ENCODE measurements at regions not wholly inside any gene's neighbourhood (a gene's known extent, or its start where the extent isn't known, plus 50 kb on each side); places are given as distances from the start of the nearest gene placed in this dataset.

- Histone ChIP-seq H3K4me3 (no peak overlapping the region), H3K36me3 (no peaks in the 10 kb centered on the region), H3K27me3 (no peaks in the 10 kb centered on the region), H3K27ac (no peak overlapping the region), H3K9me3 (no peaks in the 10 kb centered on the region), H3K4me1 (no peaks in the 10 kb centered on the region)
- no peak for TF ChIP-seq POLR2A (IDR thresholded peaks at IDR 0.05)
- TF ChIP-seq, protein P1, sequence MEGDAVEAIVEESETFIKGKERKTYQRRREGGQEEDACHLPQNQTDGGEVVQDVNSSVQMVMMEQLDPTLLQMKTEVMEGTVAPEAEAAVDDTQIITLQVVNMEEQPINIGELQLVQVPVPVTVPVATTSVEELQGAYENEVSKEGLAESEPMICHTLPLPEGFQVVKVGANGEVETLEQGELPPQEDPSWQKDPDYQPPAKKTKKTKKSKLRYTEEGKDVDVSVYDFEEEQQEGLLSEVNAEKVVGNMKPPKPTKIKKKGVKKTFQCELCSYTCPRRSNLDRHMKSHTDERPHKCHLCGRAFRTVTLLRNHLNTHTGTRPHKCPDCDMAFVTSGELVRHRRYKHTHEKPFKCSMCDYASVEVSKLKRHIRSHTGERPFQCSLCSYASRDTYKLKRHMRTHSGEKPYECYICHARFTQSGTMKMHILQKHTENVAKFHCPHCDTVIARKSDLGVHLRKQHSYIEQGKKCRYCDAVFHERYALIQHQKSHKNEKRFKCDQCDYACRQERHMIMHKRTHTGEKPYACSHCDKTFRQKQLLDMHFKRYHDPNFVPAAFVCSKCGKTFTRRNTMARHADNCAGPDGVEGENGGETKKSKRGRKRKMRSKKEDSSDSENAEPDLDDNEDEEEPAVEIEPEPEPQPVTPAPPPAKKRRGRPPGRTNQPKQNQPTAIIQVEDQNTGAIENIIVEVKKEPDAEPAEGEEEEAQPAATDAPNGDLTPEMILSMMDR (IDR thresholded peaks at IDR 0.05) = no peak
- TF ChIP-seq POLR2AphosphoS5 (IDR thresholded peaks at IDR 0.05) = no peak
- DNase-seq (ENCODE audit: low spot score in 2 of 2) = no peak
- intact Hi-C loops (cut with DNase I; ENCODE audit: low total_unique reads) = no loop called here
Observed at GRCh38 chr3:193997228-193998122, 138.5 kb upstream of the HES1 start.

DNA sequence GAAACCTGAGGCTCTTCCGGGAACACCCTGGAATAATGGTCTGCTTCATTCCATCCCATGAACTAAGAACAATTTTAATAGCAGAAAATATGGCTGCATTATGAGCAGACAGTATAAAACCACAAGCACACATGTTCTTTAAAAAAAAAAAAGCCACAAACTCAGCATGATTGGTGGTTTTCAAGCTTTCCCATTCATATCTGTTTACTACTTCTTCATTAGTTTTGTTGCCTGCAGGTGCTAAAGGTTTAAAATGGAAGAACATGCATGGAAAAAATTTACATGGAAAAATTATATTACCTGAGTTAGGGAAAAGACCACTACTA is 137.9 kb upstream of the HES1 start:
- H3K4me3 ChIP-seq = no peak overlapping the region
- DNase-seq (ENCODE audit: low spot score in 2 of 2) = no peak
- no peaks in the 10 kb centered on the region for H3K4me1 ChIP-seq
- intact Hi-C loops (cut with DNase I; ENCODE audit: low total_unique reads) = no loop called here
- no peaks in the 10 kb centered on the region for H3K9me3 ChIP-seq
- H3K27ac ChIP-seq = no peak overlapping the region
- no peaks in the 10 kb centered on the region for H3K27me3 ChIP-seq
- no peaks in the 10 kb centered on the region for H3K36me3 ChIP-seq
- TF ChIP-seq POLR2A (IDR thresholded peaks at IDR 0.05) = no peak
- TF ChIP-seq, protein P1 (IDR thresholded peaks at IDR 0.05) = no peak

GRCh38 chr3:193998628-193999195 is 137.2 kb upstream of the HES1 start:
- no peaks in the 10 kb centered on the region for H3K36me3 ChIP-seq
- no peaks in the 10 kb centered on the region for H3K9me3 ChIP-seq
- no peak for DNase-seq (ENCODE audit: low spot score in 2 of 2)
- no peak overlapping the region for H3K27ac ChIP-seq
- H3K4me3 ChIP-seq = no peak overlapping the region
- intact Hi-C loops (cut with DNase I; ENCODE audit: low total_unique reads) = no loop called here
- no peaks in the 10 kb centered on the region for H3K4me1 ChIP-seq
- TF ChIP-seq, protein P1 (IDR thresholded peaks at IDR 0.05) = no peak
- H3K27me3 ChIP-seq = no peaks in the 10 kb centered on the region

DNA sequence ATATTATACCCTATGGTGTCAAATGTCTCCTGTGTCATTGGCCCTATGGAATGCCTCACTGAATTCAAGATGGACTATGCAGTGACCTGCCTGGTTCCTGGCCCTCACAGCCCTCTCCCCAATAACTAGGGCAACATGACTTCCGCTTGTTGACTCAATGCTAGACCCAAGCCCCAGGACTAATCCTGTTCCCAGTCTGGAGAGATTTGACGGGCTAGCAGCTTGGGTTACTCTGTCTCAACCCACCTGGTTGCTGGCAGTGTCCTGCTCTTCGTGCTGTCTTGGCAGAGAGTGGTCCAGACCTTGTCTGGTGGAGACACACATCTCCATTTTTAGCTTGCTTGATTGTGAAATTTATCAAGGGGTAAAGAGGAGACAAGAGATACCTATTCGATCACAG is 135.8 kb upstream of the HES1 start:
- Histone ChIP-seq H3K9me3 (no peaks in the 10 kb centered on the region), H3K36me3 (no peaks in the 10 kb centered on the region), H3K27ac (no peak overlapping the region), H3K4me3 (no peak overlapping the region), H3K4me1 (peaks cover 0 to 6% of the 10 kb centered on the region in 2 donors), H3K27me3 (no peaks in the 10 kb centered on the region)
- no peak for DNase-seq (ENCODE audit: low spot score in 2 of 2)
- TF ChIP-seq, protein P1 (IDR thresholded peaks at IDR 0.05) = no peak
- TF ChIP-seq POLR2AphosphoS5 (IDR thresholded peaks at IDR 0.05) (no peak), POLR2A (IDR thresholded peaks at IDR 0.05) (no peak)
- intact Hi-C loops (cut with DNase I; ENCODE audit: low total_unique reads) = no loop called here

- TF ChIP-seq, protein P1 (IDR thresholded peaks at IDR 0.05) = no peak
- no peak for TF ChIP-seq POLR2AphosphoS5 (IDR thresholded peaks at IDR 0.05)
- no peak for TF ChIP-seq POLR2A (IDR thresholded peaks at IDR 0.05)
- DNase-seq (ENCODE audit: low spot score in 2 of 2) = no peak
- H3K9me3 ChIP-seq = no peaks in the 10 kb centered on the region
- H3K4me1 ChIP-seq = peaks cover 0 to 6% of the 10 kb centered on the region in 2 donors
- intact Hi-C loops (cut with DNase I; ENCODE audit: low total_unique reads) = no loop called here
- H3K27me3 ChIP-seq = no peaks in the 10 kb centered on the region
- H3K36me3 ChIP-seq = no peaks in the 10 kb centered on the region
- H3K4me3 ChIP-seq = no peak overlapping the region
- no peak overlapping the region for H3K27ac ChIP-seq
Observed at GRCh38 chr3:194000712-194001111, 135.2 kb upstream of the HES1 start.
